ENCODE measurements at regions not wholly inside any gene's neighbourhood (a gene's known extent, or its start where the extent isn't known, plus 50 kb on each side); places are given as distances from the start of the nearest gene placed in this dataset.

DNA sequence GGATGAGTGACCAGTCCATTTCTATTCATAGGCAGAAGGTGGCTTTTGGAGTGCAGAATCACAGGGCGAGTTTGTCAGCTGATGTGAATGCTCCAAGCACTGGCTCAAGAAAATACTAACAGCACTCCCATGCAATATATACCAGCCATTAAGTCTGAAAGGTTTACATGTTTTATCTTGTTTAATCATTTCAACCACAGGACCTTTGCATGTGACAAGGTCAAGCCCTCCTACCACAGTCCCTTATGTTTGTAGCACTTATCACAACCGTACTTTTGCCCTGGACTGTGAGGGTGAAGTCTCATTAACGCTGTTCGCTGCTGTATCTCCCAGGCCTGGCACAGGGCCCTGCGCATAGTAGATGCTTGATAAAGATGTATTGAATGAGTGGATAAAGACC, 99.3 kb upstream of the PMEPA1 start:
- in situ Hi-C loops (cut with HindIII; ENCODE audit: low sequenced_read_pairs), result no loop called here
- no peak for DNase-seq (ENCODE audit: low read depth, low spot score)
- TF ChIP-seq, protein P1, sequence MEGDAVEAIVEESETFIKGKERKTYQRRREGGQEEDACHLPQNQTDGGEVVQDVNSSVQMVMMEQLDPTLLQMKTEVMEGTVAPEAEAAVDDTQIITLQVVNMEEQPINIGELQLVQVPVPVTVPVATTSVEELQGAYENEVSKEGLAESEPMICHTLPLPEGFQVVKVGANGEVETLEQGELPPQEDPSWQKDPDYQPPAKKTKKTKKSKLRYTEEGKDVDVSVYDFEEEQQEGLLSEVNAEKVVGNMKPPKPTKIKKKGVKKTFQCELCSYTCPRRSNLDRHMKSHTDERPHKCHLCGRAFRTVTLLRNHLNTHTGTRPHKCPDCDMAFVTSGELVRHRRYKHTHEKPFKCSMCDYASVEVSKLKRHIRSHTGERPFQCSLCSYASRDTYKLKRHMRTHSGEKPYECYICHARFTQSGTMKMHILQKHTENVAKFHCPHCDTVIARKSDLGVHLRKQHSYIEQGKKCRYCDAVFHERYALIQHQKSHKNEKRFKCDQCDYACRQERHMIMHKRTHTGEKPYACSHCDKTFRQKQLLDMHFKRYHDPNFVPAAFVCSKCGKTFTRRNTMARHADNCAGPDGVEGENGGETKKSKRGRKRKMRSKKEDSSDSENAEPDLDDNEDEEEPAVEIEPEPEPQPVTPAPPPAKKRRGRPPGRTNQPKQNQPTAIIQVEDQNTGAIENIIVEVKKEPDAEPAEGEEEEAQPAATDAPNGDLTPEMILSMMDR (IDR thresholded peaks at IDR 0.05; ENCODE audit: low read depth, low read length), result no peak

DNA sequence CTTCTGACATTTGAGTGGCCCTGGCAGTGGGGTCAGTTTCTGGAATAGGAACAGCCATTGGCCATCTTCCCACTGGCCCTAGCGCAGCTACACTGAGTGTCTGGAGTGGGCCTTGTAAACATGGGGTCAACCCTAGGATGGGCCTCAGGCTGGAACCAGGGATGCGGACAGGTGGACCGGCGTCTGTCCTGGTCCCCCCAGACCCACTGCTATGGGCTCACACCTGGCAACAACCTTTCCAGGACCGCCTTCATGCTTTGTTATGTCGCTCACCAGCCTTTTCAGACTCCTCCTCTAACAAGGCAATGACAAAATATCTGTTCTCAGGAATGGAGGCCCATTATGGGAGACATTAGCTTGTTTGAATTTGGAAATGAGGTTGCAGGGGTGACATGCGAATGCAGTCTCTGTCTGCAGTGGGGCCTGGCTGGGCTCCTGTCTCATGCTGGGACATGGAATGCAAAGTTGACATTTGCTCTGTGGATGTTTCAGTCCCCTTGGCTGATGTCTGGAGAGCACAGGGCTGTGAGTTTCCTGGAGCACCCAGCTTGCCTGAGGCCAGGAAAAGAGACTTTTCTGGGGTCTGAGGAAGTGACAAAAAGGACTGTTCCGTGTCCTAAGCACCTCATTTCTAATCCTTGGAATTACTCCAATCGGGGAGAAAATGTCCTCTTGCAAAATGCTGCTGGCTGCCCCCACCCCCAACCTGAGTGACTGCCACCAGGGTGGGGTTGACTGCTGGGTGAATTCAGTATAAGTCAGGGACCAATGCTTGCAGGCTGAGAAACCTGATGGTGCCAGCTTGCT, 98.7 kb upstream of the PMEPA1 start:
- DNase-seq (ENCODE audit: low read depth, low spot score), result no peak
- TF ChIP-seq, protein P1 (IDR thresholded peaks at IDR 0.05; ENCODE audit: low read depth, low read length), result no peak
- in situ Hi-C loops (cut with HindIII; ENCODE audit: low sequenced_read_pairs), result no loop called here
- no peak overlapping the region for H3K4me3 ChIP-seq (ENCODE audit: low read depth, low read length)

More for the DNA sequence above, 99.3 kb upstream of the PMEPA1 start:
- H3K4me3 ChIP-seq (ENCODE audit: low read depth, low read length), result no peak overlapping the region

DNA sequence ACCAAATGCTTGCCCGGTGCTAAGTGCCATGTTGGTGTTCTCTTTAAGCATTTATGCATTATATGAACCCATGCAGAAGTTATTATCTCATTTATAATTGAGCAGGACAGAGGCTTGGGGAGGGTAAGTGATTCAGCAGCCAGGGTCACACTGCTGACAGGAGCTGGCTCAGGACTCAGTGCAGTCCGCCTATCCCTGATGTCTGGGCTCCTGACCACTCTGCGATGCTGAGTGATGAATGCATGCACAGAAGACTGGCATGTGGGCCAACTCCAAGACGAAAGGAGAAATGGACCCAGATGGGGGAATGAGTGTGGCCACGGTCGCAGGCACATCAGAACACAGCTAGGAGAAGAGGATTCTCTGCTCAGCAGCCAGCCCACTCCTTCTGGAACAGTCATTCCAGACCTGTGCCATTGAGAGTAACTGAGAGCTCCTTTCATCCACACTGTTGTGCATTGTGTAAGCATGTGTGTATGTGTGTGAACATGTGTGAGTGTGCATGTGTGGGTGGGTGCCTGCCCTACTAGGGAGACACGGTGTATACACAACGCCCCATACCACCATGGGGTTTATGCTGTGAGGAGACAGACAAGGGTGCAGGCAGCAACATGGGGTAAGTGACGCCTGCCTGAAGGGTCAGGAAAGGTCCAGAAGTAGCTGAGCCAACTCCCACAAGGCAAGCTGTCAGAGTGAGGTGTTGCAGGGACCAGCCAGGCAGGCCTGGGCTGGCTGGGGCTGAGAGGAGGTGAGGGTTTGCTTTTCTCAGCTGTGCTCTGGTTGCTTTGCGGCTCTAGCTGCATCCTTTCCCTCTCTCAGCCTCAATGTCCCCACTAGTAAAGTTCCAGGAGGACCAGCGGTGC, 97.8 kb upstream of the PMEPA1 start:
- no peak overlapping the region for H3K4me3 ChIP-seq (ENCODE audit: low read depth, low read length)
- TF ChIP-seq, protein P1 (IDR thresholded peaks at IDR 0.05; ENCODE audit: low read depth, low read length), result no peak
- in situ Hi-C loops (cut with HindIII; ENCODE audit: low sequenced_read_pairs), result no loop called here
- no peak for DNase-seq (ENCODE audit: low read depth, low spot score)

DNA sequence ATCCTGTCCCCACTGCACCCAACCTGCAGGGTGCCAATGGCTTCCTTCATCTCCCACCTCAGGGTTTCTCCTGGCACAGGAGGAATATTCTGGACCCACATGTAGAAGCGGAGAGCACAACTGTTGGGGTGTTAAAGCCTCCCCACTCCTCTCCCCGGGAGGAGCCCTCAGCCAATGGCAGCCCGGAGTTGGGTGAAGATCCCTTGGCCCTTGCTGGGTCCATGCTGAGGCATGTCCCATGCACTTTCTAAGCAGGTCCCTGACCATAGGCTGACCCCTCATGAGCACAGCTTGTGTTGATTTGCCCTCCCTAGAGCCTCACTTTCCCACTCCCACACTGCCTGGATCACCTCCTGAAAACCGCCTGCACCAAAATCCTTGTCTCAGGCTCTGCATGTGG, 97.2 kb upstream of the PMEPA1 start:
- no peak overlapping the region for H3K4me3 ChIP-seq (ENCODE audit: low read depth, low read length)
- in situ Hi-C loops (cut with HindIII; ENCODE audit: low sequenced_read_pairs), result no loop called here
- TF ChIP-seq, protein P1 (IDR thresholded peaks at IDR 0.05; ENCODE audit: low read depth, low read length), result no peak
- DNase-seq (ENCODE audit: low read depth, low spot score), result no peak

DNA sequence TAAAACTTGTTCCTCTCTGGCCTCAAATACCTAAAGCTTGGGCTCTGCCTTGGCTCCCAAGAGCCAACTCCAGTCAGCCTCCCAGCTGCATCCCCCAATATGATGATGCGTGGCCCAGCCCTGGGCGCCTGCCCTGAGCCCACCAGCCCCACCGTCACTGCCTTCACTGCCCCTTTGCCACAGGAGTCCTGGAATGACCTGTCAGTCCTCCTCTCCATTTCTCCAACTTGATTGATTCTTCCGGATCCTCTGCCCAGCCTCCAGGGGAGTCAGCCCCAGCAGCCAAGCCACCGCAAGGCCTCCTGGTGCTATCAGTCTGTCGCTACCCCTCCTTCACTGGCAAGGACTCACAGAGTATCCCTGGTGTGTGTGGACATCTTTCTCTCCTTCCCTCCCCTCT, 96.7 kb upstream of the PMEPA1 start:
- H3K4me3 ChIP-seq (ENCODE audit: low read depth, low read length), result no peak overlapping the region
- in situ Hi-C loops (cut with HindIII; ENCODE audit: low sequenced_read_pairs), result no loop called here
- TF ChIP-seq, protein P1 (IDR thresholded peaks at IDR 0.05; ENCODE audit: low read depth, low read length), result no peak
- DNase-seq (ENCODE audit: low read depth, low spot score), result no peak

DNA sequence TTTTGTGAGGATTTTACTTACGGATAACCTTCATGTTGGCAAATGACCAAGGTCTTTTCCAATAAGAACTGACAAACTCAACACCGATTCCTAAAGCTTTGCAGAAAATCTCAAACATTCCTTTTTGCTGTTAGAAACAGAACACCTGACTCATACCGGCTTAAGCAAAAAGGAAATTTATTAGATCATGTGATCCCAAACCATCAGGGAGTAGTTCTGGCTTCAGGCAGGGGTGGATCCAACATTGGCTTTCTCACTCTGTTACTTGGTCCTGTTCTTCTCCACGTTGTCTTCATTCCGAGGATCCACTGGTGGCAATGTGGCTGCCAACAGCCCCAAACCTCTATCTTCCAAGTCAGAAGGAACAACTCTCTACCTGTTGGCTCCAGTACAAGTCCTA, 95.9 kb upstream of the PMEPA1 start:
- in situ Hi-C loops (cut with HindIII; ENCODE audit: low sequenced_read_pairs), result no loop called here
- H3K4me3 ChIP-seq (ENCODE audit: low read depth, low read length), result no peak overlapping the region
- TF ChIP-seq, protein P1 (IDR thresholded peaks at IDR 0.05; ENCODE audit: low read depth, low read length), result no peak
- DNase-seq (ENCODE audit: low read depth, low spot score), result no peak
